Ishikawa (cell line): ENCODE measurements at regions not wholly inside any gene's neighbourhood (a gene's known extent, or its start where the extent isn't known, plus 50 kb on each side); places are given as distances from the start of the nearest gene placed in this dataset.

Source experiments
- CEBPB ChIP-seq: IDR thresholded peaks from 2 replicates; pipeline ENCODE4 v1.6.1; 2012
- CREB1 ChIP-seq: IDR thresholded peaks from 2 replicates; pipeline ENCODE4 v1.6.1; 2012; ENCODE audit warnings: low read depth
- EGR1 ChIP-seq: IDR thresholded peaks from 2 replicates; pipeline ENCODE4 v1.6.1; 2012
- EP300 ChIP-seq: IDR thresholded peaks from 2 replicates; pipeline ENCODE4 v1.6.1; 2012; ENCODE audit warnings: borderline replicate concordance
- FOXM1 ChIP-seq: IDR thresholded peaks from 2 replicates; pipeline ENCODE4 v1.6.1; 2012; ENCODE audit warnings: low read depth, borderline replicate concordance
- MAX ChIP-seq: IDR thresholded peaks from 2 replicates; pipeline ENCODE4 v1.6.1; 2012
- NFIC ChIP-seq: IDR thresholded peaks from 2 replicates; pipeline ENCODE4 v1.6.1; 2012
- RAD21 ChIP-seq: IDR thresholded peaks from 2 replicates; pipeline ENCODE4 v1.6.1; 2012; ENCODE audit warnings: low read depth
- TAF1 ChIP-seq: IDR thresholded peaks from 2 replicates; pipeline ENCODE4 v1.6.1; 2012; ENCODE audit warnings: low read depth, mild to moderate bottlenecking
- TCF12 ChIP-seq: IDR thresholded peaks from 2 replicates; pipeline ENCODE4 v1.6.1; 2012; ENCODE audit warnings: low read depth
- TEAD4 ChIP-seq: IDR thresholded peaks from 2 replicates; pipeline ENCODE4 v1.6.1; 2012
- USF1 ChIP-seq: IDR thresholded peaks from 2 replicates; pipeline ENCODE4 v1.6.1; 2012
- YY1 ChIP-seq: IDR thresholded peaks from 2 replicates; pipeline ENCODE4 v1.6.1; 2012; ENCODE audit warnings: low read depth
- ZBTB7A ChIP-seq: IDR thresholded peaks from 2 replicates; pipeline ENCODE4 v1.6.1; 2012; ENCODE audit warnings: low read depth
- TF ChIP-seq, protein P1 (sequence below): IDR thresholded peaks from 2 replicates; pipeline ENCODE4 v1.6.1; 2012; ENCODE audit warnings: low read depth, mild to moderate bottlenecking

- TF ChIP-seq TAF1 (no peak), TEAD4 (no peak), CREB1 (no peak), YY1 (no peak)
Observed at GRCh38 chr6:23316131-23316530, 746.8 kb downstream of the HDGFL1 start.

- no peak for TF ChIP-seq TAF1
- no peak for TF ChIP-seq NFIC
- no peak for TF ChIP-seq FOXM1
- no peak for TF ChIP-seq EGR1
- no peak for TF ChIP-seq YY1
- TF ChIP-seq MAX: no peak
- TF ChIP-seq EP300: no peak
- TF ChIP-seq ZBTB7A: no peak
- no peak for TF ChIP-seq USF1
- TF ChIP-seq RAD21: no peak
- TF ChIP-seq TEAD4: no peak
- no peak for TF ChIP-seq CEBPB
- TF ChIP-seq, protein P1, sequence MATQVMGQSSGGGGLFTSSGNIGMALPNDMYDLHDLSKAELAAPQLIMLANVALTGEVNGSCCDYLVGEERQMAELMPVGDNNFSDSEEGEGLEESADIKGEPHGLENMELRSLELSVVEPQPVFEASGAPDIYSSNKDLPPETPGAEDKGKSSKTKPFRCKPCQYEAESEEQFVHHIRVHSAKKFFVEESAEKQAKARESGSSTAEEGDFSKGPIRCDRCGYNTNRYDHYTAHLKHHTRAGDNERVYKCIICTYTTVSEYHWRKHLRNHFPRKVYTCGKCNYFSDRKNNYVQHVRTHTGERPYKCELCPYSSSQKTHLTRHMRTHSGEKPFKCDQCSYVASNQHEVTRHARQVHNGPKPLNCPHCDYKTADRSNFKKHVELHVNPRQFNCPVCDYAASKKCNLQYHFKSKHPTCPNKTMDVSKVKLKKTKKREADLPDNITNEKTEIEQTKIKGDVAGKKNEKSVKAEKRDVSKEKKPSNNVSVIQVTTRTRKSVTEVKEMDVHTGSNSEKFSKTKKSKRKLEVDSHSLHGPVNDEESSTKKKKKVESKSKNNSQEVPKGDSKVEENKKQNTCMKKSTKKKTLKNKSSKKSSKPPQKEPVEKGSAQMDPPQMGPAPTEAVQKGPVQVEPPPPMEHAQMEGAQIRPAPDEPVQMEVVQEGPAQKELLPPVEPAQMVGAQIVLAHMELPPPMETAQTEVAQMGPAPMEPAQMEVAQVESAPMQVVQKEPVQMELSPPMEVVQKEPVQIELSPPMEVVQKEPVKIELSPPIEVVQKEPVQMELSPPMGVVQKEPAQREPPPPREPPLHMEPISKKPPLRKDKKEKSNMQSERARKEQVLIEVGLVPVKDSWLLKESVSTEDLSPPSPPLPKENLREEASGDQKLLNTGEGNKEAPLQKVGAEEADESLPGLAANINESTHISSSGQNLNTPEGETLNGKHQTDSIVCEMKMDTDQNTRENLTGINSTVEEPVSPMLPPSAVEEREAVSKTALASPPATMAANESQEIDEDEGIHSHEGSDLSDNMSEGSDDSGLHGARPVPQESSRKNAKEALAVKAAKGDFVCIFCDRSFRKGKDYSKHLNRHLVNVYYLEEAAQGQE: no peak
Observed at GRCh38 chr6:23316931-23317330, 747.6 kb downstream of the HDGFL1 start.

DNA sequence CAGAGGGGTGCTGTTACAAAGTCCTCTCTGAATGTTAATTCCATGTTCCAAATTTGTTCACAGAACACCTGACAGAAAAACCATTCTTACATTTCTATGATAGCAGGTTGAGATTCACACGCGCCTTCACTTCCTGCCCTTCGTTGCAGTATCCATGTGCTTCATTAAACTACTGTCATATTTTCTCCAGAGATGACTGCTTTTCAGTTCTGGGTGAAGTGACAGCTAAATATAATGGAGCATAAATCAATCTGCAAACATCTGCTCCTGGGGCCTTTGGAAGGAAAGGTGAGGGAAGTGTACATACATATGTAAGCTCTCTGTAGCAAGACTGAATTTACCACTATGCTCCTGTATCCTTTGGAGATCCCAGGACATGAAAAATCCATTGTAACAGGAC is 750.2 kb downstream of the HDGFL1 start:
- TF ChIP-seq YY1 (no peak), NFIC (no peak), EGR1 (no peak), EP300 (no peak), RAD21 (no peak), TCF12 (no peak), FOXM1 (no peak), TAF1 (no peak), USF1 (no peak), MAX (no peak), CEBPB (no peak), ZBTB7A (no peak), TEAD4 (no peak), CREB1 (no peak)
- TF ChIP-seq, protein P1: no peak

GRCh38 chr6:23320471-23321015 is 751.2 kb downstream of the HDGFL1 start:
- TF ChIP-seq USF1 (no peak), EP300 (no peak), MAX (no peak), RAD21 (no peak), TCF12 (no peak), YY1 (no peak), EGR1 (no peak), TAF1 (no peak), NFIC (no peak), ZBTB7A (no peak), FOXM1 (no peak)
- TF ChIP-seq, protein P1: no peak
